ENCODE measurements at regions not wholly inside any gene's neighbourhood (a gene's known extent, or its start where the extent isn't known, plus 50 kb on each side); places are given as distances from the start of the nearest gene placed in this dataset.

DNA sequence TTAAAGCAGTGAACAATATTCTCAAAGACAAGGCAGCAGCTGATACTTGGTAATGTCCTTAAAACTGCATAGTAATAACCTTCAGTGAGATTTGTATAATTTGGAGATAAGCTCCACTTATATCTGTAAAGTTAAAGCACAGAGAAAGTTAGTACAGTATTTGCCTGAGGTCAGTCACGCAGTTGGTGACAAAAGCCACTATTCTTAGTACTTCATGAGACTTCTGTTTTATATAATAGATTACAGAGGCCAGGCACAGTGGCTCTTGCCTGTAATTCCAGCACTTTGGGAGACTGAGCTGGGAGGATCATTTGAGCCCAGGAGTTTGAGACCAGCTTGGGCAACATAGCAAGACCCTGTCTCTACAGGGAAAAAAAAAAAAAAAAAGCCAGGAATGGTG, 266.4 kb upstream of the DMRT1 start:
- Mint-ChIP-seq H3K27me3 (peaks cover 13% of the 10 kb centered on the region), H3K9me3 (no peaks in the 10 kb centered on the region), H3K4me1 (no peaks in the 10 kb centered on the region), H3K27ac (ENCODE audit: low read depth) (no peak overlapping the region), H3K4me3 (no peak overlapping the region), H3K36me3 (ENCODE audit: insufficient read depth) (no peaks in the 10 kb centered on the region)
- ATAC-seq (replicated peaks; ENCODE audit: extremely low read depth, poor library complexity, severe bottlenecking): no peak
- no peak for DNase-seq (ENCODE audit: low spot score in 2 of 2)

DNA sequence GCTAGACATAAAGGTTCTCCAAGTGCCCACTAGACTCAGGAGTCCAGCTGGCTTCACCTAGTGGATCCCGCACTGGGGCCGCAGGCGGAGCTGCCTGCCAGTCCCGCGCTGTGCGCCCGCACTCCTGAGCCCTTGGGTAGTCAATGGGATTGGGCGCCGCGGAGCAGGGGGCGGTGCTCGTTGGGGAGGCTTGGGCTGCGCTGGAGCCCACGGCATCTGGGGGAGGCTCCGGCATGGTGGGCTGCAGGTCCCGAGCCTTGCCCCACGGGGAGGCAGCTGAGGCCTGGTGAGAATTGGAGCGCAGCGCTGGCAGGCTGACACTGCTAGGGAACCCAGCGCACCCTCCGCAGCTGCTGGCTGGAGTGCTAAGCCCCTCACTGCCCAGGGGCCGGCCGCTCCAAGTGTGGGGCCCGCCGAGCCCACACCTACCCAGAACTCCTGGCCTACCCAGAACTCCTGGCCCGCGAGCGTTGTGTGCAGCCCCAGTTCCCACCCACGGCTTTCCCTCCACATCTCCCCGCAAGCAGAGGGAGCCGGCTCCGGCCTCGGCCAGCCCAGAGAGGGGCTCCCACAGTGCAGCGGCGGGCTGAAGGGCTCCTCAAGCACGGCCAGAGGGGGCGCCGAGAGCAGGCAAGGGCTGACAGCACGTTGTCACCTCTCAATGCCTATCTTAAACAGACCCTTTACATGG, 260.7 kb upstream of the DMRT1 start:
- Mint-ChIP-seq H3K4me1 (no peaks in the 10 kb centered on the region), H3K27me3 (peaks cover 20% of the 10 kb centered on the region), H3K9me3 (no peaks in the 10 kb centered on the region), H3K4me3 (no peak overlapping the region), H3K27ac (ENCODE audit: low read depth) (no peak overlapping the region), H3K36me3 (ENCODE audit: insufficient read depth) (no peaks in the 10 kb centered on the region)
- no peak for DNase-seq (ENCODE audit: low spot score in 2 of 2)
- no peak for ATAC-seq (replicated peaks; ENCODE audit: extremely low read depth, poor library complexity, severe bottlenecking)

DNA sequence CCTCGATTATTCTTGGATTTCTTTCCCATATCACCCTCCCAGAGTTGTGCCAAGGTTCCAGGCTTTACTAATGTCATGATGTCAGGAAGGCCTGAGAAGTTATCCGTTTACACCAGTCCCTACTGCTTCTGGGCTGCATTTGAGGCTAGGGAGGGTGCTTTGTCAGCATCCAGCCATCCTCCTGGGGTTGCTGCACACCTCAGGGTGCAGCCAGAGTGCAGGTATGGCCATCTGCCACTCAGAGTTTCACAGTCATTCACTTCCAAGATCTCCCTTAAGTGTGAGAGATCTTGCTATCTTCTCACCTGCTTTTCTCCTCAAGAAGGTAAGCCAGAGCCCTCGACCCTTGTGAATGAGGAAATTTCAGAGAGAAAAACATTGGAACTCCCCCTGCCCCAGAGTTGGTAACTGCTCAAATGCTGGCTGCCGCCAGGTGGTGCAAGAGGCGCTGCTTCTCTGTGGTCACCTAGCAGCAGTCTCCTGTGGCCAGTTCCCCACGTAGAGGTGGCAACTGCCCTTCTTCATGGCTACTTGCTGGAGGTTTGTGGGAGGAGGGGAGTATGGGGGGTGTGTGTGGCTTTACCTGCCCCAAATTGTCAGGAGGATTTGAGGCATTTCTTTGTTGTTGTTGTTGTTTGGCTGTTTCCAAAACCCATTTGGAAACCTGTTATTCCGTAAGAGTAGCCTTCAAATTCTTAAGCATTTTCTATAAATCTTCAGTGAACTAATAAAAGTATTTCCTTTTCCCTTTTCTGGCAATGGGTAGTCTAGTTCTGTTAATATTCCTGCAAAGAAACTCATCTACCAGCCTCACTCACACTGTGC, 259.6 kb upstream of the DMRT1 start:
- ATAC-seq (replicated peaks; ENCODE audit: extremely low read depth, poor library complexity, severe bottlenecking) (no peak), DNase-seq (ENCODE audit: low spot score in 2 of 2) (no peak)
- Mint-ChIP-seq H3K27me3 (peaks cover 20% of the 10 kb centered on the region), H3K36me3 (ENCODE audit: insufficient read depth) (no peaks in the 10 kb centered on the region), H3K4me3 (no peak overlapping the region), H3K27ac (ENCODE audit: low read depth) (no peak overlapping the region), H3K9me3 (no peaks in the 10 kb centered on the region), H3K4me1 (no peaks in the 10 kb centered on the region)

GRCh38 chr9:582775-583174, 258.7 kb upstream of the DMRT1 start:
- no peaks in the 10 kb centered on the region for H3K4me1 Mint-ChIP-seq
- no peak overlapping the region for H3K27ac Mint-ChIP-seq (ENCODE audit: low read depth)
- H3K36me3 Mint-ChIP-seq (ENCODE audit: insufficient read depth): no peaks in the 10 kb centered on the region
- H3K27me3 Mint-ChIP-seq: peaks cover 20% of the 10 kb centered on the region
- no peak for ATAC-seq (replicated peaks; ENCODE audit: extremely low read depth, poor library complexity, severe bottlenecking)
- DNase-seq (ENCODE audit: low spot score in 2 of 2): no peak
- H3K4me3 Mint-ChIP-seq: no peak overlapping the region
- H3K9me3 Mint-ChIP-seq: no peaks in the 10 kb centered on the region

DNA sequence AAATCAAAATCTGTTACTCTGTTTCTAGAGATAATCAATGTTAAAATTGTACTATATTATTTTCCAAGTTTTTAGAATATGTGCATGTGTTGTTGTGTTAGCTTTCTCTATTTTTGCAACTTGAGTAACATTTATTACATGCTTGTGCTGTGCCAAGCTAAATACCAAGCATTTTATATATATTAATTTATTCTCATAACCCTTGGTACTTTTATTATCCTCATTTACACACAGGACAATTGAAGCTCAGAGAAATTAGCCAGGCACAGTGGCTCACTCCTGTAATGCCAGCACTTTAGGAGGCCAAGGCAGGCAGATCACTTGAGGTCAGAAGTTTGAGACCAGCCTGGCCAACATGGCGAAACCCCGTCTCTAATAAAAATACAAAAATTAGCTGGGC, 254.0 kb upstream of the DMRT1 start:
- Mint-ChIP-seq H3K36me3 (ENCODE audit: insufficient read depth) (no peaks in the 10 kb centered on the region), H3K4me1 (no peaks in the 10 kb centered on the region), H3K9me3 (no peaks in the 10 kb centered on the region), H3K27me3 (peaks cover 4% of the 10 kb centered on the region), H3K27ac (ENCODE audit: low read depth) (no peak overlapping the region), H3K4me3 (no peak overlapping the region)
- DNase-seq (ENCODE audit: low spot score in 2 of 2): no peak
- ATAC-seq (replicated peaks; ENCODE audit: extremely low read depth, poor library complexity, severe bottlenecking): no peak

DNA sequence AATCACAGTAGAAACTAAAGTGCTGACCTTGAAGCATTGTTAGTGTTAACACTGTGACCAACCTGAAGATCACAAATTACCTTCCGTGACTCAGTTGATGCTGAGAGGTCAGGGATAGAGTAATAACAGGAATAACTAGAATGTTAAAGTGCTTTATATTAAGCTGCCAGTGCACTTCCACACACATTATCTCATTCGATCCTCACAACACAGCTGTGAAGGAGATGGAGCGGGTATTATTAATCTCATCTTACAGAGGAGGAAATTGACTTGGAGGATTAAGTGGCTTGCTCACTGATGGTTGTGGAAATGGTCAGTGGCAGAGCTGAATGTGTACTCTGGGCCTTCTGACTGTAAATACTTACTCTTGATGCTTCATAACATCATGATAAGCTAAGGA, 252.5 kb upstream of the DMRT1 start:
- Mint-ChIP-seq H3K4me3 (no peak overlapping the region), H3K4me1 (no peaks in the 10 kb centered on the region), H3K27me3 (no peaks in the 10 kb centered on the region), H3K27ac (ENCODE audit: low read depth) (no peak overlapping the region), H3K9me3 (no peaks in the 10 kb centered on the region), H3K36me3 (ENCODE audit: insufficient read depth) (no peaks in the 10 kb centered on the region)
- DNase-seq (ENCODE audit: low spot score in 2 of 2) (no peak), ATAC-seq (replicated peaks; ENCODE audit: extremely low read depth, poor library complexity, severe bottlenecking) (no peak)

DNA sequence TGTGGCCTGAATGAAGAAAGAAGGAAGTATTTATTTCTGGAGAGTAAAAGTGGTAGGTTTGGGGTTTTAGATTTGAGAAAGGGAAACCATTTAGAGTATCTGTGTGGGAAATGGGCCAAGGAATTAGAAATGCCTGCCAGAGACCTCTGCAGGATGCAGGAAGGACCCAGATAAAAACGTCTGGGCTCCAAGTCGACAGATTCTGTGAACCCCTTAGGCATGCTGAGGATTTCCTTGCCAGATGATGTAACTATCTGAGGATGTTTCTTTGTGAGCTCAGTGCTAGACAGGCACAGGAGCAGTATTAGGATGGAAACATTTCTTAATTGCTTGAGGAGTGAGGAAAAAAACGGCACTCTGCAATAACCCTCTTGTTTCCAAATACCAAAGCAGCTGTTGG, 251.8 kb upstream of the DMRT1 start:
- no peak overlapping the region for H3K4me3 Mint-ChIP-seq
- no peaks in the 10 kb centered on the region for H3K9me3 Mint-ChIP-seq
- no peak overlapping the region for H3K27ac Mint-ChIP-seq (ENCODE audit: low read depth)
- no peaks in the 10 kb centered on the region for H3K4me1 Mint-ChIP-seq
- no peaks in the 10 kb centered on the region for H3K36me3 Mint-ChIP-seq (ENCODE audit: insufficient read depth)
- H3K27me3 Mint-ChIP-seq: no peaks in the 10 kb centered on the region
- DNase-seq (ENCODE audit: low spot score in 2 of 2) (no peak), ATAC-seq (replicated peaks; ENCODE audit: extremely low read depth, poor library complexity, severe bottlenecking) (no peak)

DNA sequence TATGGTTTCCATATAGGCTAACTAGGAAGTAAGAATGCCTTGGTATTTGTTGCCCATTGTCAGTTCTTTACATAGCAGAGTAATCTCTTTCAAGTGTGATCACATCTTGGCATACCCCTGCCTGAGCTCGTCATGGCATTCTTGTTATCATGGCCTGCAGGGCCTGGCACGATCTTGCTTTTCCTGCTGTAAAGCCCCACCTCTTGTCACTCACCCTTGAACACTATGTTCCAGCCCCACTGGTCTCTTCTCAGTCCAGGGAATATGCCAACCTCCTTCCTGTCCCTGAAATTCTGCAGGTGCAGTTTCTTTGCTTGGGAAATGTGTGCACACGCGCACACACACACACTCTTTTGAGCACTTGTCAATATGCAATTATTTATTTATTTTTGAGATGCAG, 250.2 kb upstream of the DMRT1 start:
- DNase-seq (ENCODE audit: low spot score in 2 of 2) (no peak), ATAC-seq (replicated peaks; ENCODE audit: extremely low read depth, poor library complexity, severe bottlenecking) (no peak)
- no peak overlapping the region for H3K4me3 Mint-ChIP-seq
- H3K27me3 Mint-ChIP-seq: no peaks in the 10 kb centered on the region
- H3K4me1 Mint-ChIP-seq: no peaks in the 10 kb centered on the region
- H3K36me3 Mint-ChIP-seq (ENCODE audit: insufficient read depth): no peaks in the 10 kb centered on the region
- no peak overlapping the region for H3K27ac Mint-ChIP-seq (ENCODE audit: low read depth)
- no peaks in the 10 kb centered on the region for H3K9me3 Mint-ChIP-seq

DNA sequence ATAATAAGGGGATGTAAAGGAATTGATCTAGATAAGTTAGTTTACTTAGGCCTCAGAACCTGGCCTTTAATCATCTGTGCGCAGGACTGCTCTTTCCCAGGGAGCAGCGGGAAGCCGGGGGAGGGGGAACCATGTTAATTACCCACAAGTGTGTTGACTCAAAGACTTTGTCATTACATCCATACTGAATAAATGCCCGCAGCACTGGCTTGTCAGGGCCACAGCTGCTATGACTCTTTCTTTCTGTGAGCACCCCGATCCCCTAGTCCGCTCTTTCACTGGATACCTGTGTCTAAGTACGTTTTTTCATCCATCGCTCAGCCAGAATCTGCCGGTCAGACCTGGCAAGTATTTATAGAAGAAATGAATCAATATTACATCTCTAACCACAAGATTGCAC, 249.3 kb upstream of the DMRT1 start:
- no peak overlapping the region for H3K4me3 Mint-ChIP-seq
- no peak overlapping the region for H3K27ac Mint-ChIP-seq (ENCODE audit: low read depth)
- ATAC-seq (replicated peaks; ENCODE audit: extremely low read depth, poor library complexity, severe bottlenecking) (no peak), DNase-seq (ENCODE audit: low spot score in 2 of 2) (no peak)
- no peaks in the 10 kb centered on the region for H3K9me3 Mint-ChIP-seq
- peaks cover 5% of the 10 kb centered on the region for H3K27me3 Mint-ChIP-seq
- no peaks in the 10 kb centered on the region for H3K4me1 Mint-ChIP-seq
- H3K36me3 Mint-ChIP-seq (ENCODE audit: insufficient read depth): no peaks in the 10 kb centered on the region

- no peak overlapping the region for H3K27ac Mint-ChIP-seq (ENCODE audit: low read depth)
- H3K4me1 Mint-ChIP-seq: no peaks in the 10 kb centered on the region
- no peaks in the 10 kb centered on the region for H3K36me3 Mint-ChIP-seq (ENCODE audit: insufficient read depth)
Measured at GRCh38 chr9:592733-593132, 248.8 kb upstream of the DMRT1 start.

GRCh38 chr9:593809-594208, 247.7 kb upstream of the DMRT1 start:
- Mint-ChIP-seq H3K9me3 (no peaks in the 10 kb centered on the region), H3K27ac (ENCODE audit: low read depth) (no peak overlapping the region)

More at GRCh38 chr9:592733-593132, 248.8 kb upstream of the DMRT1 start:
- DNase-seq (ENCODE audit: low spot score in 2 of 2): no peak
- Mint-ChIP-seq H3K4me3 (no peak overlapping the region), H3K27me3 (peaks cover 6% of the 10 kb centered on the region), H3K9me3 (no peaks in the 10 kb centered on the region)
- ATAC-seq (replicated peaks; ENCODE audit: extremely low read depth, poor library complexity, severe bottlenecking): no peak

DNA sequence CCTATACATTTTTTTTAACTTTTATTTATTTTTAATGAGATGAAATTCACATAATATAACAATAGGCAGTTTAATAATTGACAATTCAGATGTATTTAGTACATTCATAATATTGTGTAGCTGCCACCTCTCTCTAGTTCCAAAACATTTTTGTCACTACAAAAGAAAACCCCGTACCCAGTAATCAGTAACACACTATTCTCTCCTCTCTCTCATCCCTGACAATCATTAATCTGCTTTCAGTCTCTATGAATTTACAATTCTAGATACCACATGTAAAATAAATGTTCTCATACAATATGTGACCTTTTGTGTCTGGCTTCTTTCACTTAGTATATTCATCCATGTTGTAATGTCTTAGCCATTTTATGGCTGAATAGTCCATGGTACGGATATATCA, 244.8 kb upstream of the DMRT1 start:
- H3K36me3 Mint-ChIP-seq (ENCODE audit: insufficient read depth): no peaks in the 10 kb centered on the region
- H3K27ac Mint-ChIP-seq (ENCODE audit: low read depth): no peak overlapping the region
- DNase-seq (ENCODE audit: low spot score in 2 of 2) (no peak), ATAC-seq (replicated peaks; ENCODE audit: extremely low read depth, poor library complexity, severe bottlenecking) (no peak)
- no peaks in the 10 kb centered on the region for H3K9me3 Mint-ChIP-seq
- no peak overlapping the region for H3K4me3 Mint-ChIP-seq
- H3K4me1 Mint-ChIP-seq: no peaks in the 10 kb centered on the region
- H3K27me3 Mint-ChIP-seq: peaks cover 29% of the 10 kb centered on the region

More at GRCh38 chr9:593809-594208, 247.7 kb upstream of the DMRT1 start:
- Mint-ChIP-seq H3K4me1 (no peaks in the 10 kb centered on the region), H3K27me3 (peaks cover 6% of the 10 kb centered on the region), H3K4me3 (no peak overlapping the region), H3K36me3 (ENCODE audit: insufficient read depth) (no peaks in the 10 kb centered on the region)
- DNase-seq (ENCODE audit: low spot score in 2 of 2): no peak
- ATAC-seq (replicated peaks; ENCODE audit: extremely low read depth, poor library complexity, severe bottlenecking): no peak

- ATAC-seq (replicated peaks; ENCODE audit: extremely low read depth, poor library complexity, severe bottlenecking) (no peak), DNase-seq (ENCODE audit: low spot score in 2 of 2) (no peak)
- Mint-ChIP-seq H3K27ac (ENCODE audit: low read depth) (no peak overlapping the region), H3K27me3 (peaks cover 61% of the 10 kb centered on the region), H3K4me1 (no peaks in the 10 kb centered on the region), H3K4me3 (no peak overlapping the region), H3K9me3 (no peaks in the 10 kb centered on the region), H3K36me3 (ENCODE audit: insufficient read depth) (no peaks in the 10 kb centered on the region)
Measured at GRCh38 chr9:600006-600405, 241.5 kb upstream of the DMRT1 start.
